Spleen (tissue), 3 donors: ENCODE measurements at regions not wholly inside any gene's neighbourhood (a gene's known extent, or its start where the extent isn't known, plus 50 kb on each side); places are given as distances from the start of the nearest gene placed in this dataset.

Experiments
- POLR2A ChIP-seq, 3 donors: fragments of 450-650 bp; IDR thresholded peaks; one replicate each; pipeline ENCODE4 v1.5.1; 2017; ENCODE audit warnings: antibody characterized with exemption in 3 of 3, mild to moderate bottlenecking in 1 of 3
- POLR2AphosphoS5 ChIP-seq, 3 donors: sonication (generic); formaldehyde crosslinking; IDR thresholded peaks; one replicate each; pipeline ENCODE4 v1.5.1; 2017; ENCODE audit warnings: antibody characterized with exemption in 3 of 3

- TF ChIP-seq POLR2AphosphoS5 (IDR thresholded peaks at IDR 0.05) (no peak), POLR2A (IDR thresholded peaks at IDR 0.05) (no peak)
Observed at GRCh38 chr7:113446791-113447190, 328.4 kb upstream of the SMIM30 start.
